OCI-M1 (cell line): ENCODE measurements at regions not wholly inside any gene's neighbourhood (a gene's known extent, or its start where the extent isn't known, plus 50 kb on each side); places are given as distances from the start of the nearest gene placed in this dataset.
A peak's percentile ranks its signal among the peaks of the same experiment; 100 is the strongest.
"Not testable (repeated sequence)": the region's sequence is repeated elsewhere in the genome, so short reads cannot be mapped to it uniquely, and the experiment has no call there.

Experiments used
- DNase-seq: peaks from one replicate; lab custom pipeline; 2025; lab: John Stamatoyannopoulos, UW

DNA sequence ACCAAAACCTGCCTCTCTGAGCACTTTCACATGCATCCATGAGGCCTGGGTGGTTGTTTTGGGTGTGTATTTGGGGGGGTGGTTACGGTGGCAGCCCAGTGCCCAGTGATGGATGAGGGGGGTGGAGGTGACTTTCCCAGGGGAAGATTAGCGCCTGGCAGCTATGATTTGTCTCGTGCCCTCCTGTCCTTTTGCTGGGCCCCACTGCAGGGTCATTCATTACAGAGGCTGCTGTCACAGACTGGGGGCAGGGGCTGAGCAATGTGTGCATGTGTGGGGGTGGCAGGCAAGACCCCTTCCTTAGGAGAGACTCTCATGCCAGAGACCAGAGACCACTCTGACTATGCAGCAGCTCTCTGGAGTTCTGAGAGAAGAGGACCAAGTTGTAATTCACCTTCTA is 93.7 kb downstream of the MRM1 start:
- no peak for DNase-seq

GRCh38 chr17:36695710-36696109 is 94.3 kb downstream of the MRM1 start:
- DNase-seq, result not testable (repeated sequence)

GRCh38 chr17:36696805-36697204 is 95.4 kb downstream of the MRM1 start:
- no peak for DNase-seq

DNA sequence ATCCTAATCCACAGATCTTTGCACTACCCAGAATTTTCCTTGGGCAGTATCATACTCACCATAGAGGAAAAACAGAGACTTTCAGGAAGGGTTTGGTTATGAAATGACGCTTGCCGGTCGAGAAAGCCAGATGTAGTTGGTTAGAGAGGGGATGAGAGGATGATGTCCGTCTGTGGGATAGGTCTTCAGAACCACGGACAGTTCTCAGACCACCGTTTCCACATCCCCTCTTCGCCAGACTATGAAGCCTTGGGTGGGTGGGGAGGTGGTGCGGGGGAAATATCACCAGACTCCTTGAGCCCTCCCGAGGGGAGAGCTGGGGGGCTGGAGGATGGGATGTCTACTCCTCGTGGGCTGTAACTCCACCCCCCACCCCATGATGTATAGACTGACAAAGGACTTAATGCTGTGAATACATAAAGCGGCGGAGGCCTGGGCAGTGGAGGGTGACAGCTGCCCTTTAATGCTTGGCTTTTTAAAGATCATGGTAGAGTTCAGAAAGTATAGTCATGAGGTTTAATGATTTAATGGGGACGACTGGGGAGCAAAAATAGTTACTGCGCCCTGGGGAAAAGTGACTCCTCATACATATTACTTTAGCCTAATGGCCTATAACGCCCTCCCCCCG is 96.6 kb downstream of the MRM1 start:
- peak; percentile 13 for DNase-seq

- DNase-seq, result no peak
Measured at GRCh38 chr17:36701429-36702099, 100.2 kb downstream of the MRM1 start.

GRCh38 chr17:36702636-36703035 is 101.3 kb downstream of the MRM1 start:
- no peak for DNase-seq

DNA sequence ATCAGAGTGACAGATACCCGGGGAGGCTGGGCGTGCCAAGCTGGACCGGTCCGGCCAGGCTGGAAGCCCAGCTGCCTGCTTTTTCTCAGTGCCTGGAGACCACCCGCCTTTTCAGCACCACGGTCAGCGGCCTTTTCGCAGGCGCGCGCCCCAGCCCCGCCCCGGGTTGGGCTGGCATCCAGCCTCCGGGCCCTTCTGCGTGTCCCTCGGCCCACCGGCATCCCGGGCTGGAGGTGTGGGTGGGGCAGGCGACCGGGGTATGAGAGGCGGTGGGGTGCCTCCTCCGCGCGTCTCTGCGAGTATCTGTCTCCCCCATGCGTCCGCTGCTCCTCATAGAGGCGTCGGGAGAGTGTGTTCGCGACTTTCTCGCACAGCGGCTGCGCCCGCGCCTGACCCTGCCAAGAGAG is 102.5 kb downstream of the MRM1 start:
- peak; percentile 55 for DNase-seq

- DNase-seq, result no peak
Measured at GRCh38 chr17:36705283-36705795, 104.0 kb downstream of the MRM1 start.

DNA sequence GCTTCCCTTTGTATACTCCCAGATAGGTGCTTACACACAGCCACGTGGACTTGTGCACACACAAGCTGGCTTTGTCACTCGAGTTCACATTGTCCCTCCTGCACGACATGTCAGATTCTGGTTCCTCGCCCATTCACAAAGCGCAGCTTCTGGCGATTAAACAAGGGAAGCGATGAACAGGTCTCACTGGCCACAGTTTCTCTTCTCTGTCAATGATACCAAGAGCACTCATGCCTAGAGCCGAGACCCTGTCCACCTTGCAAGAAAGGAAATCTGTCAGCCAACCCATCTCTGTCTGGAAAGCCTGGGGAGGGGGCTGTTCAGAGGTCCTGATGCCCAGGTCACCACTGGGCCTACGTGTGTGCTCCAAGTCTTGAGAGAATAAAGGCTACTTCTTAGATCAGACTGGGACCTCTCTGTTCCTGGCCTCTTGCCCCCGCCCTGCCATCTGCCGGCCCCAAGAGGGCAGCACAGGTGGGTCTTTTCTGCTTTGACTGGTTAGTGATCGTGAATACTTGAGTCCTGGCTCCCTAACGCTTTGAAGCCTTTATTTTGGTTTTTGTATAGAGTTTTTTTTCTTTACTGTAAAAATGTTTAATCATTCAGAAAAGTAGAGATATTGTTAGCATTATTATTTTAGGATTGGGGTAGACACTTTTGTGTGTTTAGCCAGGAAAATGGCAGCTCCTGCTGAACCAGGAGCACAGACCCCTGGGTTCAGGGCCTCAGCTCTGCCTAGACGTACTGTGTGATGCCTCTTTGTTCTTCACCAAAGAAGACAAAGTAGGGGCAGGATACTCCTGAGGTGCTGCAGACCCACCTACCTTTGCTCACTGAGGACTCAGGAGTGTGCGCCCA is 104.7 kb downstream of the MRM1 start:
- DNase-seq, result peak; percentile 78

GRCh38 chr17:36707904-36708303 is 106.5 kb downstream of the MRM1 start:
- DNase-seq, result no peak

DNA sequence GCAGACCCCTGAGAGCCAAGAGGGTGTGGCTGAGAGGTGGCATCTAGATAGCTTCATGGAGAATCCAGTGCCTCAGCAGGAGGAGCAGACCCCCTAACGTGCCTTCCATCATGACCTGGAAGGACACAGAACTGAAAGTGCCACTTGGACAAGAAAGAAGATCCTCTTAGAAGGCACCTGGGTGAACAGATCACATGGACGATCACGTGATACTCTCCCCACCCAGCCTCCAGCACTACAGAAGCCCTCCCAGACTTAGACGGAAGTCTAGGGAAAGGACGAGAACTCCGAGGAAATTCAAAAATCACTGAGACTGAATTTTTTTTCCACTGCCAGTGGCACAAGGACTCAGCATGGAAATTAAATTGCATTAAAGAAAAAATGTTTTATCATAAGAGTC is 113.4 kb downstream of the MRM1 start:
- no peak for DNase-seq

- DNase-seq, result no peak
Measured at GRCh38 chr17:36715951-36716350, 114.6 kb downstream of the MRM1 start.

- no peak for DNase-seq
Measured at GRCh38 chr17:36717088-36717487, 115.7 kb downstream of the MRM1 start.

GRCh38 chr17:36720131-36720530 is 118.7 kb downstream of the MRM1 start:
- DNase-seq, result no peak

- DNase-seq, result peak; percentile 71
Measured at GRCh38 chr17:36721560-36722120, 120.3 kb downstream of the MRM1 start.

GRCh38 chr17:36722121-36722902 is 120.9 kb downstream of the MRM1 start:
- DNase-seq, result peak; percentile 84

DNA sequence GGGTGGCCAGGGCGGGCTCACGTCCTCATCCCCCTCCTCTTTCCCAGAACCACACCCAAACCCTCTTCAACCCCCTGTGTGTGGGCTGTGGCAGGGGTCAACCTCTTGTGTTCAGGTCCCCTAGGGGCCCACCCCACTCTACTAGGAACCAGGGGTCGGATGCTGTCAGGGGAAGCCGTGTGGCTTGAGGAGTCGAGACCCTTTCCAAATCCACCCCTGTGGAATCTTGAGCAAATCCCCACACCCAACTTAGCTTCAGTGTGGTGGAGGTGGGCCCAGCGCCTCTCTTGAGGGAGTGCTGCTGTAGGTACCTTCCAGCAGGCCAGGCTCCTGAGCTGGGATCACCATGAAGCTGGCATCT is 121.5 kb downstream of the MRM1 start:
- DNase-seq, result no peak

- no peak for DNase-seq
Measured at GRCh38 chr17:36723459-36724025, 122.2 kb downstream of the MRM1 start.

DNA sequence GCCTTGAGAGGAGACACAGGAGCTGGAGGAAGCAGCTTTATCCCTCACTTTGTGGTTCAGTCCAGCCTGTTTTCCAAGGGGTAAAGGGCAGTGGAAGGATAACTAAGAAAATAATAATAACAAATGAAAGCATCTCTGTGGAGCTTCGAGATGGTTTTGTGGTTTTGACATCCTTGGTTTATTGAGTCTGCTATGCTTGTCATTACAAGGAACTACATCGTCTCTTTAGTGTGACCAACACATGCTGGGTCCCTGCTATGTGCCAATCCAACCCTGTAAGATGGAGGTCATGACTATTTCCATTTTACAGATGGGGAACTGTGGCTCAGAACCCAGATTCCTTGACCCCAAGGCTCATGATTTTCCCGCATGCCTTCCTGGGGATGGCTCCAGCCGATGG is 124.8 kb downstream of the MRM1 start:
- DNase-seq, result peak; percentile 22

DNA sequence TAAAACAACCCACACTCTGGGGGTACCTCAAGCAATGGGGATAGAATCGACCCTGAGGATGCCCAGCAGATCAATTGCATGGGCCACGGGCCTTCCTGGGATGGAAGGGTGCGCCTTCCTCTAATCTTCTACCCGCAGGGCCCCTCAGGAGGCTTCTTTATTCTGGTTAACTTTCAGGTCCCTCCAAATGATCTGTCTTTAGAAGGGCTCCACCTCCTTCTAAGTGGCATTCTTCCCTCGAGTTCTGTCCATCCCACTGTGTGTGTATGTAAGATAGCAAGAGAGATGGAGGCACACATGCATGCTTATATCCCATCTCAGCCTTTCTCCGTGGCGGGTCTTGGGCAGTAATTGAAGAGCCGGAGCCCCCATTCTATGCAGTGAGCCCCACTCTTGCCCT is 125.7 kb downstream of the MRM1 start:
- DNase-seq, result peak; percentile 59

- peak; percentile 83 for DNase-seq
Measured at GRCh38 chr17:36727577-36727976, 126.2 kb downstream of the MRM1 start.
